ENCODE measurements at regions not wholly inside any gene's neighbourhood (a gene's known extent, or its start where the extent isn't known, plus 50 kb on each side); places are given as distances from the start of the nearest gene placed in this dataset.

- Mint-ChIP-seq H3K27me3 (ENCODE audit: low read depth) (no peaks in the 10 kb centered on the region), H3K4me1 (peaks cover 10 to 16% of the 10 kb centered on the region in 2 experiments), H3K9me3 (no peaks in the 10 kb centered on the region), H3K27ac (no peak overlapping the region), H3K36me3 (ENCODE audit: insufficient read depth in 1 of 3, low read depth in 3 of 3) (no peaks in the 10 kb centered on the region), H3K4me3 (no peak overlapping the region)
- Histone ChIP-seq H3K18ac (ENCODE audit: insufficient read length, low read depth, low read length) (no peak overlapping the region), H3T11ph (ENCODE audit: low read length) (no peak overlapping the region), H3K4ac (ENCODE audit: low read depth, low read length) (no peak overlapping the region), H2BK5ac (ENCODE audit: insufficient read length, low read length) (no peak overlapping the region), H2BK15ac (ENCODE audit: low read depth, low read length) (no peak overlapping the region), H4K5ac (ENCODE audit: insufficient read length, low read depth, low read length) (no peak overlapping the region), H3K9ac (ENCODE audit: extremely low read depth, insufficient read length, low read length) (no peak overlapping the region), H2AK5ac (ENCODE audit: insufficient read length, low read length) (no peak overlapping the region), H3K4me1 (ENCODE audit: insufficient read depth, low read length) (no peaks in the 10 kb centered on the region; the same call in 1 of the 2 replicates), H4K91ac (ENCODE audit: insufficient read length, low read depth, low read length) (no peak overlapping the region), H4K8ac (replicated peaks; ENCODE audit: insufficient read length, low read depth, low read length) (no peak overlapping the region), H3K56ac (ENCODE audit: insufficient read length, low read depth, low read length) (no peak overlapping the region), H3K14ac (ENCODE audit: insufficient read depth, low read length) (no peak overlapping the region), H2BK120ac (ENCODE audit: low read depth, low read length, poor library complexity, severe bottlenecking) (no peak overlapping the region), H2BK20ac (ENCODE audit: low read depth, low read length, poor library complexity, severe bottlenecking) (no peak overlapping the region), H3K23ac (ENCODE audit: insufficient read length, low read depth, low read length) (no peak overlapping the region), H3K79me2 (ENCODE audit: insufficient read depth, low read length) (no peaks in the 10 kb centered on the region), H3K27ac (ENCODE audit: insufficient read length, low read depth, low read length) (no peak overlapping the region), H4K20me1 (ENCODE audit: control insufficient read depth, insufficient read depth, insufficient read length) (no peaks in the 10 kb centered on the region), H2BK12ac (ENCODE audit: insufficient read length, low read depth, low read length) (no peak overlapping the region), H3K27me3 (ENCODE audit: insufficient read depth, low read length) (no peaks in the 10 kb centered on the region), H2AFZ (ENCODE audit: low read length) (no peak overlapping the region), H3K79me1 (ENCODE audit: insufficient read depth, low read depth, low read length, poor library complexity, severe bottlenecking) (no peaks in the 10 kb centered on the region), H3K4me2 (ENCODE audit: insufficient read depth, insufficient read length, low read length) (no peak overlapping the region), H3K9me3 (ENCODE audit: control insufficient read depth, low read depth, low read length) (no peaks in the 10 kb centered on the region), H3K23me2 (ENCODE audit: insufficient read length, low read depth, low read length, poor library complexity, severe bottlenecking) (no peaks in the 10 kb centered on the region)
- no CpG with 5 or more reads among the region's 2 CpGs for WGBS (ENCODE audit: extremely low coverage, insufficient read length, low lambda C conversion rate)
- no peak for DNase-seq
- no peak for TF ChIP-seq CTCF (conservative IDR thresholded peaks at IDR 0.05)
Measured at GRCh38 chr2:226496273-226496550, 303.4 kb downstream of the IRS1 start.

All from H9 (cell line).